GM23248 (cell line): ENCODE measurements at regions not wholly inside any gene's neighbourhood (a gene's known extent, or its start where the extent isn't known, plus 50 kb on each side); places are given as distances from the start of the nearest gene placed in this dataset.

Experiments
- EZH2 ChIP-seq: fragments of 200-600 bp; sonication (generic); IDR thresholded peaks from 2 replicates; pipeline ENCODE4 v1.6.1; 2018; ENCODE audit warnings: antibody characterized with exemption, mild to moderate bottlenecking; ENCODE audit not compliant: insufficient read depth, poor library complexity, severe bottlenecking
- EZH2phosphoT487 ChIP-seq: fragments of 200-600 bp; sonication (generic); IDR thresholded peaks from 2 replicates; pipeline ENCODE4 v1.6.1; 2018; ENCODE audit warnings: antibody characterized with exemption, moderate library complexity, mild to moderate bottlenecking, low read depth; ENCODE audit not compliant: insufficient read depth

GRCh38 chr7:41189866-41190265 lies 513.0 kb downstream of the INHBA start:
- no peak for TF ChIP-seq EZH2
- TF ChIP-seq EZH2phosphoT487, result no peak
